UCSD-AML1 (cell line): ENCODE measurements at regions not wholly inside any gene's neighbourhood (a gene's known extent, or its start where the extent isn't known, plus 50 kb on each side); places are given as distances from the start of the nearest gene placed in this dataset.
"Not testable (repeated sequence)": the region's sequence is repeated elsewhere in the genome, so short reads cannot be mapped to it uniquely, and the experiment has no call there.

Source experiments
- DNase-seq: peaks from one replicate; lab custom pipeline; 2025; ENCODE audit not compliant: unreplicated experiment; lab: John Stamatoyannopoulos, UW

DNA sequence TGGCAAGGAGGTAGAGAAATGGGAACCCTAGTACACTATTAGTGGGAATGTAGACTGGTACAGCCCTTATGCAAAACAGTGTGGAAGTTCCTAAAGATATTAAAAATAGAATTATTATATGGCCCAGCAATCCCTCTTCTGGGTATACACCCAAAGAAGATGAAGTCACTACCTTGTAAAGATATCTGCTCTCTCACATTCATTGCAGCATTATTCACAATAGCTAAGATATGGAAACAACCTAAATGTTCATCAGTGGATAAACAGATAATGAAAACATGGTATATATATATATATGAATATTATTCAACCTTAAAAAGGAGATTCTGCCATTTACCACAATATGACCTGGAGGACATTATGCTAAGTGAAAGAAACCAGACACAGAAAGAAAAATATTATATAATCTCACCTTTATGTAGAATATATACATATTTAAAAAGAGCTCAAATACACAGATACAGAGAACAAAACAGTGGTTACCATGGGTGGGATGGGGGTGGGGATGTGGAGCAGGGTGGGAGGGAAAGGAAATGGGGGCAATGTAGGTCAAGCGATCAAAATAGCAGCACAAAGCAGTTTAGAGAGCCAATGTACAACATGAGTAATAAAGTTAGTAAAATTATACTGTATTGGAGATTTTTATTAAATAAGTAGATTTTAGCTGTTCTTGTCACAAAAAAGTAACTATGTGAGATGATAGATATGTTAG lies 138.6 kb downstream of the SPRY1 start:
- no peak for DNase-seq

DNA sequence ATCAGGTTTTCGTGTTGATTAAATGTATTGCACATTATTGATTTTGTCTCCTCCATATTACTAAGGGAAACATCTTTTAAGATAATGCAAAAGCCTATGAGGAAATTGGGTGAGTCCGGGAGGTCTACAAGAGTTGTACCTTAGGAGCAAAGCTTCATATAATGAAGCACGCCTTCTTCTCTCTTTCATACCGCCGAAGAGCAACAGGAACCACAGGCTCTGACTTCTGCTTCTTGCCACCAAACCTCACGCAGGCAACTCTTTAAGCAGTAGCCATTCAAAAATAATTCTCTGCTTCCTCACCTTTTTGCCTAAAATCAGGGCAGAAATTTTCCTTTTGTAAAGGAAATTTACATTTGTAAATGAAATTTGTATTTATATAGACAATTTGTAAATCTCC lies 139.6 kb downstream of the SPRY1 start:
- no peak for DNase-seq

DNA sequence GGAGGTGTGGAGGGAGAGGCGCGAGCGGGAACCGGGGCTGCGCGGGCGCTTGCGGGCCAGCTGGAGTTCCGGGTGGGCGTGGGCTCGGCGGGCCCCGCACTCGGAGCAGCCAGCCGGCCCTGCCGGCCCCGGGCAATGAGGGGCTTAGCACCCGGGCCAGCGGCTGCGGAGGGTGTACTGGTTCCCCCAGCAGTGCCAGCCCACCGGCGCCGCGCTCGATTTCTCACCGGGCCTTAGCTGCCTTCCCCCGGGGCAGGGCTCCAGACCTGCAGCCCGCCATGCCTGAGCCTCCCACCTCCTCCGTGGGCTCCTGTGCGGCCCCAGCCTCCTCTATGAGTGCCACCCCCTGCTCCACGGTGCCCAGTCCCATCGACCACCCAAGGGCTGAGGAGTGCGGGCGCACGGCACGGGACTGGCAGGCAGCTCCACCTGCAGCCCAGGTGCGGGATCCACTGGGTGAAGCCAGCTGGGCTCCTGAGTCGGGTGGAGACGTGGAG lies 141.4 kb downstream of the SPRY1 start:
- DNase-seq: not testable (repeated sequence)

DNA sequence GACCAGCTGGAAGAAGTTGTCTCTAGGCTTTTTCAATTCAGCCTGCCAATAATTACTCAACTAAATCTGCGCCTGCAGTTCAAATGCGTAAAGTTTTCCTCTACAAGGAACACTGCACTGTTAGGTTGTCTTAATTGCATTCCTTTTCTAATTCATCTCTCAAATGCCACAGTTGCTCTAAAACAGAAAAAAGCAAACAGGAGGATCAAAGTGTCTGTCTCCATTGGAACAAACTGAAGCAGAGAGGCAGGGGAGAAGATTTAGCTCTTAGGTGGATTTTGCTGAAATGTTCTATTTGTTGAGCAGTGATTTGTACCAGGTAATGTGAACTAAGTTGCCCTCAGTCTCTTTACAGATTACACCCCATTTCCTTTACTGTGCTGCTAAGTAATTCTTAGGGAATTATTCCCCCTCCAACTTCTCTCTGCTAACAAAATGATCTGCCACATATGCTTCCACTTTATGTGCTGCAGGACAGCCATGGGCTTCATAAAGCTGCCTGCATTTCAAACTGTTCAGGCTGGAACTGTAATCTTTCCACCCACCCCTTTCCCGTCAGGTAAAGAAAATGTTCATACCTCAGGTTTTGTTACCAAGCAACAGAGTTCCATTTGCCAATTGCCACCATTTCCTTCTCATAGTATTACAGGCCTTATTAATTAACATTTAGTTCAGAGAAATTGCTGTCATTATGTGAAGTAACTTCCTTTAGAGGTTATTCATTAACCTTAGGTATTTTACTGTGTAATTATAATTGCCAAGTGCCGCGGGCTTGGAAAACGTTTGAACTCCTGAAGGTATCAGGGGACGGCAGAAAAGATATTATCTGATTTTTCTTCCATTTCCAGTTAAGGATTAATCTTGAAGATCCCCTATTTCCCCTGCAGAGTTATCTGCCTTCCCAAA lies 149.3 kb downstream of the SPRY1 start:
- DNase-seq: no peak

- DNase-seq: no peak
Measured at GRCh38 chr4:123546573-123547060, 150.0 kb downstream of the SPRY1 start.

DNA sequence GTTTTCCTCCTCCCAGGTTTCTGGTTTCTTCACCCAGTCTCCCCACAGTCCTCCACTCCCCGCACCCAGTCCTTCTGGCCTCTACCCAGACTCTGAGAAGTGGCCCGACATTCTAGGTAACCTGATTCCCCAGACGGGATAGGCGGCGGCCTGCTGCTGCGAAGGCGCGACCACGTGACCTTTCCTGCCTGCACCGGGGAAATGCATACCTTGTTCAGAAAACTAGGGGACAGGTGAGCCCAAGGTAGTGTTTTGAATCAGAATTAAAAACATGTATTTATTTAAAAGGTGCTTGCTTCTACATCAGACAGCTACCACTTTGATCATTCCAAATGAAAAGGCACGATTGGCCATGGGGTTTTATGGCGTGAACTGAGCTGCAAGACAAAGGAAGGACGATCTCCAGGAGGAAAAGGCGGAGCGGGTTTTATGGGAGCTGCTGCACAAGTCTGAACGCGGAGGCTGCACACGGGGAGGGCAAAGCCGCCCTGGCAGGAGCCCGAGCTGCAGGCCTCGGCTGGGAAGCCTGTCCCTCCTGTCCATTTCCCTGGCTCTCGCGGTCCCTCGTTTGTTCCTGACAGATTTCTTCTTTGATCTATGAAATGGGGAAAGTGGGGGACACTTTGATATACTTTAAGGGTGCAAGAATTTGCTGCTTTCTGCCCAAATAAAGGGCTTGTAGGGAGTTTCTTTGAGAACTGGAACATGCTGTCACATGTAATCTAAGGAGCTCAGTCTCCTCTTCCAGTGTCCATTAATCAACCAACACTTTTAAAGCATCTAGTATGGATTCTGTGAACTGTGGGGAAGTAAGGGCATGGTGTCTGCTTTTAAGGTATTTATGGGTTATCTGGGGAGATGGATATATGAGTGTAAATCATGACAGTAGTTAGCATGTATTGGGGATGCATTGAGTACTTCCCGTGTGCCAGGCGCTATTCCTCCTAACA lies 150.9 kb downstream of the SPRY1 start:
- DNase-seq: no peak

DNA sequence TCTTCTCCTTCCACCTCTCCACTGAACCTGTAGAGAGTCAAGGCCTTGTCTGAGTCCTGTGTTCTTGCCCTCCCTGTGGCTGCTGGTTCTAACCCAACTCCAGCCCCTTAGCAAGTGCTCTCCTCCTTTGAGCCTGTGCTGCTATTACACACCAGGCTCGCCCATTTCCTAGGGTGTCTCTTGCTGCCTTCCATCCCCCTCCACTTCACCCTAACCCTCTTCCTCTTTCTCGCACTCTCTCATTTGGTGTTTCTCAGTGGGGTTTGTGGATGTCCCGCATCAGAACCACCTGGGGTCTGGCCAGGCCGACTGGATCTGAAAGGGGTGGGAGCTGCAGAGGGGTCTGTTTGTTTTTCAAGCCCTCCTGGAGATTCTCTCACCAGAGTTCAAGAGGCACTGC lies 156.7 kb downstream of the SPRY1 start:
- DNase-seq: peak; percentile 19

GRCh38 chr4:123553733-123554637 lies 157.4 kb downstream of the SPRY1 start:
- peak; percentile 19 for DNase-seq

GRCh38 chr4:123554801-123555232 lies 158.2 kb downstream of the SPRY1 start:
- no peak for DNase-seq

GRCh38 chr4:123555233-123555806 lies 158.7 kb downstream of the SPRY1 start:
- DNase-seq: peak; percentile 47

DNA sequence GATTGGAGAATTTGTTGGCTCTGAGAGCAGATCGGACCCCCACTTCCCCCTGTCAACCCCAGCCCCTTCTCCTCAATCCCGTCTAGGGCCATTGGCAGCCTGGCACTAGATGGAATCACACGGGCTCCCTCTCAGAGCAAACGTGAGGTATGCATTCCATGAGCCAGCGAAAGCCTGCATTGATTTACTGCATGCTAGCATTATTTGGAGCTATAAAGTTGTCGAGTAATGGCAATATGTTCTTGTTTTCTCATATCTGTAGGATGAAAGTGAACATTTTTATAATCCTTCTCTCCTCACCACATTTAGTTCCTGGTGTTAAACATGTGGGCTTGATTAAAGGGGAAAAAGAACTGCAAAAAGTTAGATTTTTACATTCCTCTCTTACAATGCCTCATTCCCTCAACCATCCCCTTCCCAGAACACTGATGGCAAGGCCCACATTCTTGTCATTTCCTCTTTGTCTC lies 159.2 kb downstream of the SPRY1 start:
- no peak for DNase-seq

DNA sequence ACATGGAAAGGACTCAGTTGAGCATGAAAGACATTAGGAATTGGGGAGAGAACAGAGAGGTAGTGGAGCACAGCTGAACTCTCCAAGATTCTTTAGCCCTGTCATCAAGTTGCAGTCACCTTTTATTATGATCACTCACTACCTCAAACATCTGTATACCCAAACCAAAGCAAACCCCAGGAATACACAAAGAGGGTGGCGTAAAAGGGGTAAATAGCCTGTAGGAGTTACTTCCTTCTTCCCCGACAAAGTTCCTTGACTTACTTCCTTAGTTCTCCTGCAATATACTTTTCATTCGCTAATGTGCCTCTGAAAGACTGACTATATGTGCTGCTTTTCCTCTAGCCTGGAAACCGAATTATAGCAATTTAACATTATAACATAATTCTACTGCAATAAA lies 159.9 kb downstream of the SPRY1 start:
- DNase-seq: no peak

DNA sequence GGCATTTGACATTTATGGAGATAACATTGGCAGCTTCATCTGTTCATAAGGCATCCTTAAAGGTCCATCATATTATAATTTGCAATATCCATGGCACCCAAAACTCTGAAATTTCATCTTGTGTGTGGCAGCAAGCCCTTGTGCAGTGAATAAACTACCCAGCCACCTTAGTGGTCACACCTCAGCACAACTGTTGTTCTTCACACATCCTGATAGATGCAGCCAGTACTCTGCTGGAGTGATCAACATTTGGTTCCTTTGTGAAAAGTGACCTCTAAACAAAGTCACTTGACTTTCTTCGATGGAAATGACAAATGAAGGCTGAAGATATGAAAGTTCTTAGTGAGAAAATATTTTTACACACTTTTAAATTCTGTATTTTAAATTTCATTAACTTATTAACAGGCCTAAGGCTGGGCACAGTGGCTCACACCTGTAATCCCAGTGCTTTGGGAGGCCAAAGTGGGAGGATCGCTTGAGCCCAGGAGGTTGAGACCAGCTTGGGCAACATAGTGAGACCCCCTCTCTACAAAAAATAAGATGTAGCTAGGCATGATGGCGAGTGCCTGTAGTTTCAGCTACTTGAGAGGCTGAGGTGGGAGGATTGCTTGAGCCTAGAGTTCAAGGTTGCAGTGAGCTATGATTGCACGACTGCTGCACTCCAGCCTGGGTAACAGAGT lies 161.4 kb downstream of the SPRY1 start:
- no peak for DNase-seq

GRCh38 chr4:123558865-123559264 lies 162.3 kb downstream of the SPRY1 start:
- no peak for DNase-seq

GRCh38 chr4:123559955-123560871 lies 163.6 kb downstream of the SPRY1 start:
- DNase-seq: no peak

- no peak for DNase-seq
Measured at GRCh38 chr4:123561525-123561924, 164.9 kb downstream of the SPRY1 start.

DNA sequence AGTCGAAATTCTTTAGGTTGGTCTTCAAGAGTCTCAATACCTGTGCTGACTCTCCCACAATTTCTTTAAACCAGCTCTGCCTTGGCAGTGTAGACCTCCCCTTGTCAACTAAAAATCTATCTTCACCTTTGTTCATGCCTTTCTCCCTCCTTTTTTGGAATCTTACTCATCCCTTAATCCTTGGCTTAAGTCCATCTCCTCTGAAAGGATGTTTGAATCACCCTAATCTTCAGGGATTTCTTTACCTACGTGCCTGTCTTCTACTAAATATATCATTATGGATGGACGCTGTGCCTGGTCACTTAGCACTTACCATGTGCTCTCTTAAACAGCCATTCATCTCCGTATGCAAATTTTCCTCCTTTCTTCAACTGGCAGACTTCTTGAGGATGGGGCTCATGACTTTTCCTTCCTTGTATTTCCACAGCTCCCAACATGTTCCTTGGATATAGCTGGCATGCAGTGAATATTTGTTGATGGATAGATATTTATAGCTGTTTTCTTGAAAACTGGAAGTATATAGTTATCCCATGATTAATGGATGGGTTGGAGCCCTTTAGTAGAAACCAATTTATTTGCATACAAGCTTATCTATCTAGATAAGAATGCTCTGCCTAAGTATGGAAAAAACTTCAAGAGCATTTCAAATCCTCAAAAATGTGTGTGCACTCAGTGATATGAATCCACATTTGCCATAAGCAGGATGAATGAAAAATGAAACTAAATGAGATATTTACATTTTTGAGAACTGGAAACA lies 166.6 kb downstream of the SPRY1 start:
- DNase-seq: no peak
